DND-41 (cell line): ENCODE measurements at regions not wholly inside any gene's neighbourhood (a gene's known extent, or its start where the extent isn't known, plus 50 kb on each side); places are given as distances from the start of the nearest gene placed in this dataset.

Experiments
- ATAC-seq: fragments of 200-7000 bp; cut with Tn5 transposase; 3 replicates; pipeline ENCODE4 v1.9.1; 2021; ENCODE audit warnings: low read depth; ENCODE audit not compliant: insufficient read depth
- DNase-seq: peaks from one replicate; pipeline ENCODE4 v3.0.0-alpha.2; 2020
- H2AFZ ChIP-seq: 2 replicates; pipeline ENCODE4 v1.6.0; 2012; ENCODE audit warnings: low read depth, low read length
- H3K27ac ChIP-seq: 2 replicates; pipeline ENCODE4 v1.5.1; 2012; ENCODE audit warnings: low read length, inconsistent platforms
- H3K27me3 ChIP-seq: fragments of 200-600 bp; sonication (generic); 2 replicates; pipeline ENCODE4 v1.6.0; 2012; ENCODE audit warnings: low read length, mild to moderate bottlenecking, inconsistent platforms; ENCODE audit not compliant: insufficient read depth, poor library complexity
- H3K36me3 ChIP-seq: 2 replicates; pipeline ENCODE4 v1.5.1; 2012; ENCODE audit warnings: low read length, inconsistent platforms; ENCODE audit not compliant: insufficient read depth
- H3K4me1 ChIP-seq: 2 replicates; pipeline ENCODE4 v1.5.1; 2012; ENCODE audit warnings: mild to moderate bottlenecking, low read length; ENCODE audit not compliant: insufficient read depth
- H3K4me2 ChIP-seq: 2 replicates; pipeline ENCODE4 v1.6.0; 2012; ENCODE audit warnings: mild to moderate bottlenecking, moderate library complexity, low read length, inconsistent platforms; ENCODE audit not compliant: insufficient read depth
- H3K4me3 ChIP-seq, 2 experiments: fragments of 200-600 bp in 1 of 2; shearing (Covaris generic) in 1 of 2; 2 replicates each; pipeline ENCODE4 v1.5.1; 2012 to 2016; ENCODE audit warnings: inconsistent platforms in 2 of 2, low read length in 2 of 2, mild to moderate bottlenecking in 2 of 2, low read depth in 1 of 2, moderate library complexity in 1 of 2
- H3K79me2 ChIP-seq: 2 replicates; pipeline ENCODE4 v1.6.0; 2012; ENCODE audit warnings: low read length, inconsistent platforms; ENCODE audit not compliant: insufficient read depth
- H3K9ac ChIP-seq: 2 replicates; pipeline ENCODE4 v1.6.0; 2012; ENCODE audit warnings: low read depth, mild to moderate bottlenecking, inconsistent platforms, low read length, moderate library complexity
- H3K9me3 ChIP-seq: 2 replicates; pipeline ENCODE4 v1.5.1; 2012; ENCODE audit warnings: low read length, moderate library complexity, mild to moderate bottlenecking, inconsistent platforms; ENCODE audit not compliant: insufficient read depth, severe bottlenecking
- H4K20me1 ChIP-seq: 2 replicates; pipeline ENCODE4 v1.6.0; 2012; ENCODE audit warnings: low read length; ENCODE audit not compliant: insufficient read depth
- EZH2 ChIP-seq: IDR thresholded peaks from 3 replicates; pipeline ENCODE4 v1.6.1; 2012; ENCODE audit warnings: borderline replicate concordance, low read depth, mild to moderate bottlenecking, moderate library complexity, low read length, inconsistent platforms; ENCODE audit not compliant: severe bottlenecking
- TF ChIP-seq, protein P1 (sequence below): IDR thresholded peaks from 2 replicates; pipeline ENCODE4 v1.5.1; 2012; ENCODE audit warnings: borderline replicate concordance, low read length, moderate library complexity, mild to moderate bottlenecking; ENCODE audit not compliant: poor library complexity, severe bottlenecking; ENCODE audit errors: extremely low read depth

DNA sequence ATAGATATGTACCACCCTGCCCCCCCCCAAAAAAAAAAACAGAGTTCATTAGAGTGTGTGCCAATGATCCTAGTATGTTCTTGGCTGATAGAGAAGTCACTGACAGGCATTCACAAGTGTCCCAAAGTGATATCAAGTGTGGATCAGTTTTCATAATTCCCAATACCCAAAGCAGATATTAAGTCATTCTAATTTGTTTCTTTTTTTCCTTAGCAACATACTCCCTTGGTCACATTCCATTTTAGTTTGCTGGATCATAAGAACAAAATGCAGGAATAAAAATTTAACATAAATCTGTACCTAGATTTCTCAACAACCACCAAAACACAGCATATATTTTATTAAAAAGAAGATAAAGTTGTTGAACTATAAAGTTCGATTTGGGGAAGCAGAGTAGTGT is 129.8 kb upstream of the PALMD start:
- H4K20me1 ChIP-seq: no peaks in the 10 kb centered on the region
- no peaks in the 10 kb centered on the region for H3K36me3 ChIP-seq
- no peak overlapping the region for H3K27ac ChIP-seq
- no peak for DNase-seq
- no peaks in the 10 kb centered on the region for H3K79me2 ChIP-seq
- no peaks in the 10 kb centered on the region for H3K9me3 ChIP-seq
- TF ChIP-seq, protein P1, sequence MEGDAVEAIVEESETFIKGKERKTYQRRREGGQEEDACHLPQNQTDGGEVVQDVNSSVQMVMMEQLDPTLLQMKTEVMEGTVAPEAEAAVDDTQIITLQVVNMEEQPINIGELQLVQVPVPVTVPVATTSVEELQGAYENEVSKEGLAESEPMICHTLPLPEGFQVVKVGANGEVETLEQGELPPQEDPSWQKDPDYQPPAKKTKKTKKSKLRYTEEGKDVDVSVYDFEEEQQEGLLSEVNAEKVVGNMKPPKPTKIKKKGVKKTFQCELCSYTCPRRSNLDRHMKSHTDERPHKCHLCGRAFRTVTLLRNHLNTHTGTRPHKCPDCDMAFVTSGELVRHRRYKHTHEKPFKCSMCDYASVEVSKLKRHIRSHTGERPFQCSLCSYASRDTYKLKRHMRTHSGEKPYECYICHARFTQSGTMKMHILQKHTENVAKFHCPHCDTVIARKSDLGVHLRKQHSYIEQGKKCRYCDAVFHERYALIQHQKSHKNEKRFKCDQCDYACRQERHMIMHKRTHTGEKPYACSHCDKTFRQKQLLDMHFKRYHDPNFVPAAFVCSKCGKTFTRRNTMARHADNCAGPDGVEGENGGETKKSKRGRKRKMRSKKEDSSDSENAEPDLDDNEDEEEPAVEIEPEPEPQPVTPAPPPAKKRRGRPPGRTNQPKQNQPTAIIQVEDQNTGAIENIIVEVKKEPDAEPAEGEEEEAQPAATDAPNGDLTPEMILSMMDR: no peak
- TF ChIP-seq EZH2: no peak
- no peak for ATAC-seq
- H3K27me3 ChIP-seq: no peaks in the 10 kb centered on the region
- H2AFZ ChIP-seq: no peak overlapping the region
- no peaks in the 10 kb centered on the region for H3K4me1 ChIP-seq
- no peak overlapping the region for H3K4me3 ChIP-seq
- no peak overlapping the region for H3K4me2 ChIP-seq
- no peak overlapping the region for H3K9ac ChIP-seq

DNA sequence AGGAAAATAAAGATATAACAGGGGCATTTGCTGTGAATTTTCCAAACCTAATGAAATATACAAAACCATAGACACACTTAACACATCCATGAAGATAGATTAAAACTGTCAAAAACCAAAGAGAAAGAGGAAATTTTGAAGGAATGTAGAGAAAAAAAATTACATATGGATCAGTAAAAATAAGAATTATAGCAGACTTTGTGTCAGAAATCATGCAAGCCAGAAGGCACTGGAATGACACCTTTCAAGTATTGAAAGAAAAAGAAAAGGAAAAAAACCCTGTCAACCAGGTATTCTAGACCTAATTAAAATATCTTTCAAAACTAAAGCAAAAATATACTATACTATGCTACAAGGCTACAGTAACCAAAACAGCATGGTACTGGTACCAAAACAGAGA is 125.8 kb upstream of the PALMD start:
- TF ChIP-seq, protein P1: no peak
- TF ChIP-seq EZH2: no peak
- Histone ChIP-seq H3K27ac (no peak overlapping the region), H3K27me3 (no peaks in the 10 kb centered on the region), H3K79me2 (no peaks in the 10 kb centered on the region), H3K4me3 (no peak overlapping the region), H3K9me3 (no peaks in the 10 kb centered on the region), H3K4me1 (no peaks in the 10 kb centered on the region), H4K20me1 (no peaks in the 10 kb centered on the region), H3K4me2 (no peak overlapping the region), H2AFZ (no peak overlapping the region), H3K36me3 (no peaks in the 10 kb centered on the region), H3K9ac (no peak overlapping the region)
- DNase-seq (no peak), ATAC-seq (no peak)

DNA sequence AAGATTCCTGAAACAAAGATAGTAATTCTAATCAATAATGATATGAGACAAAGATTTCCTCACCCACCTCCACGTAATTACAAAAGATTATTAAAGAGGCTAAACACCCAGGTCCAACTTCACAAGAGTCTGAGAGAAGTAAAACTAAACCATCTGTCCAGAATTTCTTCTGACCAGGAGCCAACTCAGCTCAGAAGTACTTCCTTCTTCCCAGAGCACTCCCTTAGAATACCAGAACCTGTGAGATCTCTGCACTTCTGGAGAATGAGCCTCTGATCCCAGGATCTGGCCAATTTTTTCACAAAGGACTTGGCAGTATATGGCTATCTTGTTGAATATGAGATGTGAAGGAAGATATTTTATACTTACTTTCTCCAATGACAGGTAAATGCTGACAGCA is 120.6 kb upstream of the PALMD start:
- Histone ChIP-seq H3K9me3 (no peaks in the 10 kb centered on the region), H3K36me3 (no peaks in the 10 kb centered on the region), H3K4me1 (no peaks in the 10 kb centered on the region), H3K4me3 (no peak overlapping the region), H3K27me3 (no peaks in the 10 kb centered on the region), H3K9ac (no peak overlapping the region), H4K20me1 (no peaks in the 10 kb centered on the region), H3K4me2 (no peak overlapping the region), H3K27ac (no peak overlapping the region), H3K79me2 (no peaks in the 10 kb centered on the region), H2AFZ (no peak overlapping the region)
- TF ChIP-seq EZH2: no peak
- TF ChIP-seq, protein P1: no peak
- DNase-seq: no peak
- no peak for ATAC-seq

DNA sequence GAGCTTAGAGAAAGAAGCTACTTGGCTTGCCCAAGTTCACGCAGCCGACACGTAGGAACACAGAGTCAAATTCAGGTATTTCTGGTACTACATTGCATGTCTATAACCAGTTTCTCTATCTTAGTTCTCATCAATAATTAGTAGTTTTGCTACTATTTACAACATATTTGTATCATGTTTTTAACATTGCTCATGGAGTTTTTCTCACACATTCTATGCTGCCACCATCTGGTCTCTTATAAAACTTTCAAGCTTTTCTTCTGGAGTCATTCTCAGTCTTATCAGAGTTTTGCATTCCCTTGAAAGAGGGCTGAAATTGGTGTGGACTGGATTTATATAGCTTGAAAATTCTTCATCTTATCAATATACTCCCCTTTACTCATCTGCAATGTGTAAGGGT is 118.8 kb upstream of the PALMD start:
- Histone ChIP-seq H2AFZ (no peak overlapping the region; the same call in 1 of the 2 replicates), H3K27ac (no peak overlapping the region), H3K4me3 (no peak overlapping the region), H3K4me2 (no peak overlapping the region), H3K4me1 (no peaks in the 10 kb centered on the region), H3K27me3 (no peaks in the 10 kb centered on the region), H3K79me2 (no peaks in the 10 kb centered on the region), H3K9ac (no peak overlapping the region), H3K9me3 (no peaks in the 10 kb centered on the region), H4K20me1 (no peaks in the 10 kb centered on the region), H3K36me3 (no peaks in the 10 kb centered on the region)
- no peak for DNase-seq
- TF ChIP-seq EZH2: no peak
- TF ChIP-seq, protein P1: peak; percentile 30
- no peak for ATAC-seq
